ENCODE measurements at regions not wholly inside any gene's neighbourhood (a gene's known extent, or its start where the extent isn't known, plus 50 kb on each side); places are given as distances from the start of the nearest gene placed in this dataset.

- Histone ChIP-seq H3K9me3 (ENCODE audit: low read depth, low read length) (no peaks in the 10 kb centered on the region), H3K27me3 (ENCODE audit: insufficient read depth, low read length) (no peaks in the 10 kb centered on the region), H3K79me2 (ENCODE audit: insufficient read depth, low read length) (no peaks in the 10 kb centered on the region), H3K36me3 (ENCODE audit: insufficient read depth, low read length) (no peaks in the 10 kb centered on the region), H2AFZ (ENCODE audit: low read length) (no peak overlapping the region), H3K4me3 (ENCODE audit: insufficient read depth, low read length) (no peak overlapping the region), H3K4me1 (ENCODE audit: insufficient read depth, low read length) (no peaks in the 10 kb centered on the region), H3K4me2 (ENCODE audit: insufficient read depth, low read length) (no peak overlapping the region), H4K20me1 (ENCODE audit: insufficient read depth, low read length) (no peaks in the 10 kb centered on the region), H3K27ac (ENCODE audit: low read depth, low read length) (no peak overlapping the region)
- no peak for DNase-seq (ENCODE audit: insufficient read length, low spot score, missing footprints)
- TF ChIP-seq CTCF (IDR thresholded peaks at IDR 0.05; ENCODE audit: extremely low read depth, low read depth, low read length), result no peak
These were observed 1083.9 kb downstream of the DIPK2A start for GRCh38 chr3:145055375-145056076.

GRCh38 chr3:145058483-145058882 lies 1086.9 kb downstream of the DIPK2A start:
- DNase-seq (ENCODE audit: insufficient read length, low spot score, missing footprints), result no peak
- Histone ChIP-seq H3K4me1 (ENCODE audit: insufficient read depth, low read length) (no peaks in the 10 kb centered on the region), H4K20me1 (ENCODE audit: insufficient read depth, low read length) (no peaks in the 10 kb centered on the region), H3K9me3 (ENCODE audit: low read depth, low read length) (no peaks in the 10 kb centered on the region), H3K27ac (ENCODE audit: low read depth, low read length) (no peak overlapping the region), H3K27me3 (ENCODE audit: insufficient read depth, low read length) (no peaks in the 10 kb centered on the region), H3K36me3 (ENCODE audit: insufficient read depth, low read length) (no peaks in the 10 kb centered on the region), H2AFZ (ENCODE audit: low read length) (no peak overlapping the region), H3K79me2 (ENCODE audit: insufficient read depth, low read length) (no peaks in the 10 kb centered on the region), H3K4me3 (ENCODE audit: insufficient read depth, low read length) (no peak overlapping the region), H3K4me2 (ENCODE audit: insufficient read depth, low read length) (no peak overlapping the region)
- TF ChIP-seq CTCF (IDR thresholded peaks at IDR 0.05; ENCODE audit: extremely low read depth, low read depth, low read length), result no peak

- DNase-seq (ENCODE audit: insufficient read length, low spot score, missing footprints), result no peak
These were observed 1092.0 kb downstream of the DIPK2A start for GRCh38 chr3:145063616-145064015.

GRCh38 chr3:145070795-145071194 lies 1090.2 kb downstream of the PLOD2 start:
- DNase-seq (ENCODE audit: insufficient read length, low spot score, missing footprints), result no peak
- H3K27ac ChIP-seq (ENCODE audit: low read depth, low read length), result no peak overlapping the region
- H3K79me2 ChIP-seq (ENCODE audit: insufficient read depth, low read length), result no peaks in the 10 kb centered on the region
- no peak overlapping the region for H3K4me2 ChIP-seq (ENCODE audit: insufficient read depth, low read length)
- no peaks in the 10 kb centered on the region for H3K27me3 ChIP-seq (ENCODE audit: insufficient read depth, low read length)
- no peaks in the 10 kb centered on the region for H4K20me1 ChIP-seq (ENCODE audit: insufficient read depth, low read length)
- no peak overlapping the region for H3K4me3 ChIP-seq (ENCODE audit: insufficient read depth, low read length)
- H3K4me1 ChIP-seq (ENCODE audit: insufficient read depth, low read length), result no peaks in the 10 kb centered on the region
- no peaks in the 10 kb centered on the region for H3K36me3 ChIP-seq (ENCODE audit: insufficient read depth, low read length)
- no peak overlapping the region for H2AFZ ChIP-seq (ENCODE audit: low read length)
- TF ChIP-seq CTCF (IDR thresholded peaks at IDR 0.05; ENCODE audit: extremely low read depth, low read depth, low read length), result no peak
- H3K9me3 ChIP-seq (ENCODE audit: low read depth, low read length), result no peaks in the 10 kb centered on the region

More at GRCh38 chr3:145063616-145064015, 1092.0 kb downstream of the DIPK2A start:
- H3K4me3 ChIP-seq (ENCODE audit: insufficient read depth, low read length), result no peak overlapping the region
- no peaks in the 10 kb centered on the region for H3K4me1 ChIP-seq (ENCODE audit: insufficient read depth, low read length)
- H3K79me2 ChIP-seq (ENCODE audit: insufficient read depth, low read length), result no peaks in the 10 kb centered on the region
- H2AFZ ChIP-seq (ENCODE audit: low read length), result no peak overlapping the region
- no peaks in the 10 kb centered on the region for H3K36me3 ChIP-seq (ENCODE audit: insufficient read depth, low read length)
- no peaks in the 10 kb centered on the region for H4K20me1 ChIP-seq (ENCODE audit: insufficient read depth, low read length)
- no peak for TF ChIP-seq CTCF (IDR thresholded peaks at IDR 0.05; ENCODE audit: extremely low read depth, low read depth, low read length)
- H3K4me2 ChIP-seq (ENCODE audit: insufficient read depth, low read length), result no peak overlapping the region
- H3K9me3 ChIP-seq (ENCODE audit: low read depth, low read length), result no peaks in the 10 kb centered on the region
- H3K27me3 ChIP-seq (ENCODE audit: insufficient read depth, low read length), result no peaks in the 10 kb centered on the region
- H3K27ac ChIP-seq (ENCODE audit: low read depth, low read length), result no peak overlapping the region

All from osteoblast (primary cell).